Fibroblast of lung (primary cell): ENCODE measurements at regions not wholly inside any gene's neighbourhood (a gene's known extent, or its start where the extent isn't known, plus 50 kb on each side); places are given as distances from the start of the nearest gene placed in this dataset.

ENCODE experiments used
- EZH2 ChIP-seq: IDR thresholded peaks from 2 replicates; pipeline ENCODE4 v1.5.1; 2012; ENCODE audit warnings: low read length, control low read depth, mild to moderate bottlenecking; ENCODE audit errors: missing control alignments
- TF ChIP-seq, protein P1 (sequence below), 2 donors: IDR thresholded peaks in 1 of 2; conservative IDR thresholded peaks in 1 of 2; 1 replicate in 1 of 2; 2 replicates in 1 of 2; pipeline ENCODE4 v1.5.1; 2011 to 2012; ENCODE audit warnings: low read length in 2 of 2, control low read depth in 1 of 2, inconsistent platforms in 1 of 2, low read depth in 1 of 2, mild to moderate bottlenecking in 1 of 2

- TF ChIP-seq, protein P1, sequence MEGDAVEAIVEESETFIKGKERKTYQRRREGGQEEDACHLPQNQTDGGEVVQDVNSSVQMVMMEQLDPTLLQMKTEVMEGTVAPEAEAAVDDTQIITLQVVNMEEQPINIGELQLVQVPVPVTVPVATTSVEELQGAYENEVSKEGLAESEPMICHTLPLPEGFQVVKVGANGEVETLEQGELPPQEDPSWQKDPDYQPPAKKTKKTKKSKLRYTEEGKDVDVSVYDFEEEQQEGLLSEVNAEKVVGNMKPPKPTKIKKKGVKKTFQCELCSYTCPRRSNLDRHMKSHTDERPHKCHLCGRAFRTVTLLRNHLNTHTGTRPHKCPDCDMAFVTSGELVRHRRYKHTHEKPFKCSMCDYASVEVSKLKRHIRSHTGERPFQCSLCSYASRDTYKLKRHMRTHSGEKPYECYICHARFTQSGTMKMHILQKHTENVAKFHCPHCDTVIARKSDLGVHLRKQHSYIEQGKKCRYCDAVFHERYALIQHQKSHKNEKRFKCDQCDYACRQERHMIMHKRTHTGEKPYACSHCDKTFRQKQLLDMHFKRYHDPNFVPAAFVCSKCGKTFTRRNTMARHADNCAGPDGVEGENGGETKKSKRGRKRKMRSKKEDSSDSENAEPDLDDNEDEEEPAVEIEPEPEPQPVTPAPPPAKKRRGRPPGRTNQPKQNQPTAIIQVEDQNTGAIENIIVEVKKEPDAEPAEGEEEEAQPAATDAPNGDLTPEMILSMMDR (conservative IDR thresholded peaks at IDR 0.05 in 1 of 2, IDR thresholded peaks at IDR 0.05 in 1 of 2; ENCODE audit: low read depth in 1 of 2, low read length in 2 of 2): no peak
- TF ChIP-seq EZH2: no peak
Observed at GRCh38 chr3:72345980-72346379, 502.3 kb downstream of the SHQ1 start.
